GM19023 (cell line): ENCODE measurements at regions not wholly inside any gene's neighbourhood (a gene's known extent, or its start where the extent isn't known, plus 50 kb on each side); places are given as distances from the start of the nearest gene placed in this dataset.
"Not testable (repeated sequence)": the region's sequence is repeated elsewhere in the genome, so short reads cannot be mapped to it uniquely, and the experiment has no call there.

ENCODE experiments used
- ATAC-seq: cut with Tn5 transposase; IDR thresholded peaks from one replicate; pipeline ENCODE4 v1.9.1; 2021; ENCODE audit warnings: mild to moderate bottlenecking, moderate library complexity; ENCODE audit not compliant: unreplicated experiment

- ATAC-seq: no peak
Measured at GRCh38 chr11:22454461-22455090, 116.4 kb downstream of the SLC17A6 start.

- no peak for ATAC-seq
Measured at GRCh38 chr11:22449441-22449840, 111.3 kb downstream of the SLC17A6 start.

- no peak for ATAC-seq
Measured at GRCh38 chr11:22444076-22444475, 105.9 kb downstream of the SLC17A6 start.

DNA sequence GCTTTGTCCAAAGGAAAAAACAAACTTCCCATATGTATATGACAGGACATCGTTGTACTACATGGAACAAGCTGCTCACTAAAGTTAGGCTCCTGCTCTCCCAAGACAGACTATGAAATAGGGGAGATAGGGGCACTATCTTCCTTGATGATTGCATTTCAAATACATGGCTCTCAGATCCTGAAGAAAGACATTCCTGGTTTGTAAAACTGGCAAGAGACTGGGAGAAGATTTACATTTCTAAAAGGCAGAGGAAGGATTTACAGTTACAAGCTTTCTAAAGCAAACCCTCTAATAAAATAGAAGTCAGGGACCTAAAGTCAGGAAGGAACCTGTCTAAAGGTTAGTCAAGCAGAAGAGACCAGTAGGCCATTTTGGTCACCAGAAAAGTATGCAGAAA, 103.7 kb downstream of the SLC17A6 start:
- no peak for ATAC-seq

DNA sequence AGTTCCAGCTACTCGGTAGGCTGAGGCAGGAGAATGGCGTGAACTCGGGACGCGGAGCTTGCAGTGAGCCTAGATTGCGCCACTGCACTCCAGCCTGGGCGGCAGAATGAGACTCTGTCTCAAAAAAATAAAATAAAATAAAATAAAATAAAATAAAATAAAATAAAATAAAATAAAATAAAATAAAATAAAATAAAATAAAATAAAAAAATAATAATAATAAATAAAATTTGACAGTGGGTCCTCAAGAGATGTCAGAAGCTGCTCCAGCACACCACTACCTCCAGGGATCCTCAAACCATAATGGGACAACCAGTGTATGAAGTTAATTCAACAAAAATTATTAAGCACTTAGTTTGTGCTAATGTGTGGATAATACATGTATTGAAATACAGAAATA, 97.4 kb downstream of the SLC17A6 start:
- ATAC-seq: not testable (repeated sequence)

DNA sequence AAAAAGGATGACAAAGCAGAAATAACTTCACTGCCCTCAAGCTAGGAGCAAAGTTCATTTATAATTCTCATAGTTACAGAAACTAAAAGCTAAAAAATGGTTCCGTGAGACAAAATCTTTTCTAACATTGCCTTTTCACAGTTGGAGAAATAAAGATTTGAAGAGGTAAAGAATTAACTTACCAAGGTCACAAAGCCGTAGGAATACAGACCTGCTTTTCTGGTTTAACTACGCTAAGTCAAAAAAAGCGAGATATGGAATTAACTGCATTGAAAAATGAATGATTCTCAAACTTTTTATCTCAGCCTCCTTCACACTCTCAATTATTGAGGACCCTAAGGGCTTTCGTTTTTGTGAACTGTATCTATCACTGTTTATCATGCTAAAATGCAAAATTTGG, 95.3 kb downstream of the SLC17A6 start:
- no peak for ATAC-seq

- ATAC-seq: no peak
Measured at GRCh38 chr11:22433094-22433455, 94.9 kb downstream of the SLC17A6 start.

GRCh38 chr11:22432291-22433093, 94.3 kb downstream of the SLC17A6 start:
- ATAC-seq: no peak

DNA sequence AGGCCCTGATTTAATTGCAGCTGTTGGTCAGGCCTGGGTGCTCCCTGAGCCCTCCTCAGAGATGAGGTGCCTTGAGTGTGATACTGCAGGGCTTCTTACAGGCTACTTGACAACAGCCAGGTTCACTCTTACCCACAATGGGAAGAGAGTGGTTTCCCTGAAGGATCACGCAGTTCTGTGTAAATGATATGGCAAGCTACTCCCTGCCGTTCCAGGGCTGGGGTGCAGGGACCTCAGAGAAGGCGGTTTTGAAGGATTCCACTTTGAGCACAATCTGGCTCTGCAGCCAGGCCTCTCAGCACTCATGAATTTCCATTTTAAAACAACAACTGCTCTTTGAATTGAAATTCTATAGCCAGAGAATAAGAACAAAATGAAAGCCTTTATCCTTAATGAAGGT, 92.9 kb downstream of the SLC17A6 start:
- ATAC-seq: no peak

DNA sequence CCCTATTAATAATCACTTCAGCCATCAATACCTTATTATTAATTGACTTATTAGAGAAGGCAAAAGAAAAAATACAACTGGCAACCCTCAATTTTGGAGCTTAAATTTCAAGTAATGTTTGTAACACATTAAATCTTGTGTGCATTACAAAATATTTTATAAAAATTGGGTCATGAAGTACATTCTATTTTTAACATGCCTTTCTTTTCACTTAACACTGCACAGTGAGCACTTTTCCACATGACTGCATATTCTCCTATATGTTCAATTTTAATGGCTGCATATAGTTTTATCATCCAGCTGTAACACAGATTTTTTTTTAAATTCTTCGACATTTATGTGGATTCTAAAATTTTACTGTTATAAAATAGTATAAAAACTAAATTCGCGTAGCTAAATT, 92.5 kb downstream of the SLC17A6 start:
- no peak for ATAC-seq

GRCh38 chr11:22430141-22430541, 92.0 kb downstream of the SLC17A6 start:
- ATAC-seq: no peak
